Small intestine (tissue), 7 donors: ENCODE measurements at regions not wholly inside any gene's neighbourhood (a gene's known extent, or its start where the extent isn't known, plus 50 kb on each side); places are given as distances from the start of the nearest gene placed in this dataset.

Source experiments
- DNase-seq, 2 donors: peaks; one replicate each; pipeline versions ENCODE4 v3.0.0 to v3.0.0-alpha.2; 2013
- FAIRE-seq: peaks from 2 replicates; lab custom pipeline; 2012; peaks lifted over from hg19 to GRCh38; lab: Jason Lieb, UNC
- H3K27ac ChIP-seq, 3 donors: one replicate each; pipeline ENCODE4 v1.5.1; 2013; ENCODE audit warnings: low read length in 2 of 3, mild to moderate bottlenecking in 2 of 3, control low read depth in 1 of 3, inconsistent platforms in 1 of 3, low read depth in 1 of 3, moderate library complexity in 1 of 3
- H3K27me3 ChIP-seq, 3 donors: one replicate each; pipeline ENCODE4 v1.6.1; 2013; ENCODE audit warnings: low read length in 3 of 3, inconsistent platforms in 1 of 3; ENCODE audit not compliant: control insufficient read depth in 3 of 3, insufficient read depth in 3 of 3
- H3K36me3 ChIP-seq, 3 donors: one replicate each; pipeline ENCODE4 v1.6.1; 2013; ENCODE audit warnings: low read length in 3 of 3, inconsistent platforms in 1 of 3, low read depth in 1 of 3, mild to moderate bottlenecking in 1 of 3, moderate library complexity in 1 of 3; ENCODE audit not compliant: control insufficient read depth in 3 of 3, insufficient read depth in 2 of 3
- H3K4me1 ChIP-seq, 3 donors: one replicate each; pipeline ENCODE4 v1.6.1; 2013; ENCODE audit warnings: low read length in 2 of 3, inconsistent platforms in 1 of 3, low read depth in 1 of 3, mild to moderate bottlenecking in 1 of 3, moderate library complexity in 1 of 3; ENCODE audit not compliant: control insufficient read depth in 3 of 3, insufficient read depth in 2 of 3
- H3K4me3 ChIP-seq, 3 donors: one replicate each; pipeline ENCODE4 v1.5.1; 2013; ENCODE audit warnings: low read length in 3 of 3, control low read depth in 1 of 3, inconsistent platforms in 1 of 3, low read depth in 1 of 3, mild to moderate bottlenecking in 1 of 3, moderate library complexity in 1 of 3
- H3K9me3 ChIP-seq, 2 donors: one replicate each; pipeline ENCODE4 v1.6.1; 2013; ENCODE audit warnings: low read depth in 1 of 2, low read length in 1 of 2; ENCODE audit not compliant: control insufficient read depth in 2 of 2, insufficient read depth in 1 of 2
- WGBS, 3 donors: extraction: QIAGEN DNeasy Blood & Tissue Kit; methylation state at CpG; one replicate each; pipeline ENCODE4 v1.1.7; 2013; 5-methylcytosine and 5-hydroxymethylcytosine counted together
- donor health status: healthy with polysubstance abuse.
- donor health status: control.
- donor health status: control.
- donor health status: Bipolar disorder and iron deficiency.
- donor health status: healthy.

GRCh38 chr2:163319006-163319405 lies 416.8 kb downstream of the FIGN start:
- no peaks in the 10 kb centered on the region for H3K27me3 ChIP-seq
- H3K4me3 ChIP-seq, result no peak overlapping the region
- no peak for DNase-seq
- no peaks in the 10 kb centered on the region for H3K4me1 ChIP-seq
- H3K27ac ChIP-seq, result no peak overlapping the region
- H3K9me3 ChIP-seq, result no peaks in the 10 kb centered on the region
- no peaks in the 10 kb centered on the region for H3K36me3 ChIP-seq
- 59 to 78% (median 70%) methylated on average over 2 of the region's 2 CpGs for WGBS, 3 donors
- no peak for FAIRE-seq

- H3K9me3 ChIP-seq, result no peaks in the 10 kb centered on the region
- H3K27ac ChIP-seq, result no peak overlapping the region
- 90 to 92% (median 91%) methylated on average over 2 of the region's 2 CpGs for WGBS, 3 donors
- no peak for FAIRE-seq
- no peak overlapping the region for H3K4me3 ChIP-seq
- no peak for DNase-seq
- H3K36me3 ChIP-seq, result no peaks in the 10 kb centered on the region
- H3K27me3 ChIP-seq, result no peaks in the 10 kb centered on the region
- H3K4me1 ChIP-seq, result no peaks in the 10 kb centered on the region
Observed at GRCh38 chr2:163314712-163315111, 421.1 kb downstream of the FIGN start.

GRCh38 chr2:163312713-163313112 lies 423.1 kb downstream of the FIGN start:
- Histone ChIP-seq H3K36me3 (no peaks in the 10 kb centered on the region), H3K27ac (no peak overlapping the region), H3K4me3 (no peak overlapping the region), H3K9me3 (no peaks in the 10 kb centered on the region), H3K27me3 (no peaks in the 10 kb centered on the region), H3K4me1 (no peaks in the 10 kb centered on the region)
- DNase-seq, result no peak
- FAIRE-seq, result no peak
- WGBS, 3 donors, result 35 to 46% (median 42%) methylated on average over 1 of the region's 1 CpG

DNA sequence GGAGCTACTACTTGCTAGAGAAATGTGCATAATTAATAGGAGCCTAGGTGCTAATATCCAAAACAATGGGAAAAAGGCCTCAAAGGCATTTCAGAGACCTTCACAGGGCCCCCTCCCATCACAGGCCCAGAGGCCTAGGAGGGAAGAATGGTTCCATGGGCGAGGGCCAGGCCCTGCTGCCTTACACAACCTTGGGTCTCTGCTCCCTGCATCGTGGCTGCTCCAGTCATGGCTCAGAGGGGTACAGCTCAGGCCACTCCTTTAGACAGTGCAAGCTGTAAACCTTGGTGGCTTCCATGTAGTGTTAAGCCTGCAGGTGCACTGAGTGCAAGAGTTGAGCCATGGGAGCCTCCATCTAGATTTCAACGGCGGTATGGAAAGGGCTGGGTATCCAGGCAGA lies 429.2 kb downstream of the FIGN start:
- FAIRE-seq, result no peak
- WGBS, 3 donors, result 68 to 80% (median 74%) methylated on average over 4 of the region's 4 CpGs

DNA sequence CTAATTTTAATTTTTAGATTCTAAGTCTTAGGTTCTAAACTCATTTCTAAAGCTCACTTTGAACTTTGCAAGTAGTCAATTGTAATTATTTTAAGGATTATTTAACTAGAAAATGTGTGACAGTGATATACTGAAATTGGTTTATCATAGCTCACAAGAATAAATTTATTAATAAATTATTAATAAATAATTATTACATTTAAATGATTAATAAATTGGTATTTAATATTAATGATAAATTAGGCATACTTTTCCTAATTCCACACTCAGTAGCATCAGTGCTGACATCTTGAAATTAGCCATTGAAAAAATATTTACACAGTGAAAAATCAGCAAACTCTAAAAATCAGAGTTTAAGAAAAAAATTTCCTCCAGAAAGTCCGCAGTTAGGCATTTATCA lies 433.7 kb downstream of the FIGN start:
- no peaks in the 10 kb centered on the region for H3K4me1 ChIP-seq
- FAIRE-seq (no peak), DNase-seq (no peak)
- peaks cover 0 to 7% of the 10 kb centered on the region in 2 donors for H3K9me3 ChIP-seq
- H3K27ac ChIP-seq, result no peak overlapping the region
- no peaks in the 10 kb centered on the region for H3K27me3 ChIP-seq
- 86 to 92% (median 90%) methylated on average over 1 of the region's 1 CpG for WGBS, 3 donors
- H3K36me3 ChIP-seq, result no peaks in the 10 kb centered on the region
- no peak overlapping the region for H3K4me3 ChIP-seq

More for the DNA sequence above, 429.2 kb downstream of the FIGN start:
- DNase-seq, result no peak
- no peak overlapping the region for H3K27ac ChIP-seq
- H3K27me3 ChIP-seq, result no peaks in the 10 kb centered on the region
- H3K4me1 ChIP-seq, result no peaks in the 10 kb centered on the region
- H3K36me3 ChIP-seq, result no peaks in the 10 kb centered on the region
- peaks cover 0 to 8% of the 10 kb centered on the region in 2 donors for H3K9me3 ChIP-seq
- no peak overlapping the region for H3K4me3 ChIP-seq

DNA sequence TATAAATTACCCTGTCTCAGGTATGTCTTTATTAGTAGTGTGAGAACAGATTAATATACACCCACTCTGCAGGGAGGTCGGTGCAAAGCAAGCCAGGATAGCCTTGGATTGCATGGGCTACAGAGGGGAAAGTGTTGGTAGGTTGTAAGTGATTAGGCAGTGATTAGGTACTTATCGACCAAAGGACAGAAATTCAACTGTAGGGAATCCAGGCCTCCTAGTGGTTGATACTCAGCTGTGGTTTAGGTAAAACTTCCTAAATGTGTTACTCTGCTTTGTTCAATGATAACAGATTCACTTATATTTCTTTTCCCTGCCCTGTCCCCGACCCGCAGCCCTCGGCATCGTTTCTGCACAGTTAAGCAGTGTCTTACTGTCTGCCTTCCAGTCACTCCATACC lies 444.0 kb downstream of the FIGN start:
- DNase-seq, result no peak
- 79 to 83% (median 82%) methylated on average over 6 of the region's 6 CpGs for WGBS, 3 donors
- H3K27me3 ChIP-seq, result no peaks in the 10 kb centered on the region

DNA sequence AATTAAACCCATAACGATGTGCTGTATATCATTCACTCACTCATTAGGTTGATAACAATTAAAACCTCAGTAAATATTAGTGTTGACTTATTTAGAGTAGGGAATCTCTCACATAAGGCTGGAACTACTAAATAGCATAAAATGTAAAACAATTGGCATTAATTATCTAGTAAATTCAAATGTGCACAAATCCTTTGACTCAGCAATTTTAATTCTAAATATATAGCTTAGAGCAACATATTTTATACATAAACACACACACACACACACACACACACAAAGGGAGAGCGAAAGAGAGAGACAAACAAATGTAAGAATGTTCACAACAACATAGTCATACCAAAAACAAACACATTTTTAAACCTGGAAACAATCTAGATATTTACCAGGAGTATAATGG lies 443.1 kb upstream of the KCNH7 start:
- Histone ChIP-seq H3K27me3 (no peaks in the 10 kb centered on the region), H3K36me3 (no peaks in the 10 kb centered on the region), H3K27ac (no peak overlapping the region), H3K4me1 (no peaks in the 10 kb centered on the region), H3K9me3 (no peaks in the 10 kb centered on the region), H3K4me3 (no peak overlapping the region)
- 34 to 54% (median 45%) methylated on average over 2 of the region's 2 CpGs for WGBS, 3 donors
- no peak for FAIRE-seq
- DNase-seq, result no peak

More for the DNA sequence above, 444.0 kb downstream of the FIGN start:
- FAIRE-seq, result no peak
- Histone ChIP-seq H3K4me3 (no peak overlapping the region), H3K4me1 (no peaks in the 10 kb centered on the region), H3K36me3 (no peaks in the 10 kb centered on the region), H3K27ac (no peak overlapping the region), H3K9me3 (no peaks in the 10 kb centered on the region)

GRCh38 chr2:163269374-163270021 lies 430.9 kb upstream of the KCNH7 start:
- H3K4me3 ChIP-seq, result no peak overlapping the region
- no peak for FAIRE-seq
- H3K4me1 ChIP-seq, result no peaks in the 10 kb centered on the region
- no peak overlapping the region for H3K27ac ChIP-seq
- WGBS, 3 donors, result 88 to 94% (median 90%) methylated on average over 9 of the region's 9 CpGs
- no peaks in the 10 kb centered on the region for H3K27me3 ChIP-seq
- no peak for DNase-seq
- peaks cover 0 to 12% of the 10 kb centered on the region in 2 donors for H3K9me3 ChIP-seq
- H3K36me3 ChIP-seq, result no peaks in the 10 kb centered on the region

DNA sequence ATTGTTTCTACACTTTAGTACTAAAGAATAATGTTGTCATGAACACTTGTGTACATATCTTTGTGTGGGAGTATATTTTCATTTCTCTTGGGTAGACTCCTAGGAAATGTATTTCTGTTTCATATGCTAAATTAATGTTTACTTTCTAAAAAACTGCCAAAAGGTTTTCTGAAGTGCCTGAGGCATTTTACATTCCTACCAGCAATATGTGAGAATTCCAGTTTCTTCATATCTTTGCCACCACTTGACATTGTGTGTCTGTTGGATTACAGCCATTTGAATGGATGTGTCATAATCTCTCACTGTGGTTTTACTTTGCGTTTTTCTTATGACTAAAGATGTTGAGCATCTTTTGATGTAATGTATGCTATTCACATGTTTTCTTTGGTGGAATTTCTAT lies 428.2 kb upstream of the KCNH7 start:
- H3K9me3 ChIP-seq, result no peaks in the 10 kb centered on the region
- no peak overlapping the region for H3K4me3 ChIP-seq
- H3K27me3 ChIP-seq, result no peaks in the 10 kb centered on the region
- no peaks in the 10 kb centered on the region for H3K36me3 ChIP-seq
- WGBS, 3 donors, result 61 to 66% (median 63%) methylated on average over 1 of the region's 1 CpG
- H3K27ac ChIP-seq, result no peak overlapping the region
- DNase-seq, result no peak
- no peak for FAIRE-seq
- no peaks in the 10 kb centered on the region for H3K4me1 ChIP-seq
